ENCODE measurements at regions not wholly inside any gene's neighbourhood (a gene's known extent, or its start where the extent isn't known, plus 50 kb on each side); places are given as distances from the start of the nearest gene placed in this dataset.

GRCh38 chr21:27047283-27047657, 80.4 kb upstream of the ADAMTS5 start:
- DNase-seq (ENCODE audit: low read depth): peak; percentile 47
- no peak overlapping the region for H3K4me3 ChIP-seq (ENCODE audit: low read depth, low read length)
- no peak for TF ChIP-seq CTCF (conservative IDR thresholded peaks at IDR 0.05; ENCODE audit: low read depth, low read length)

GRCh38 chr21:27045281-27045985, 78.5 kb upstream of the ADAMTS5 start:
- no peak for DNase-seq (ENCODE audit: low read depth)
- TF ChIP-seq CTCF (conservative IDR thresholded peaks at IDR 0.05; ENCODE audit: low read depth, low read length): no peak
- H3K4me3 ChIP-seq (ENCODE audit: low read depth, low read length): no peak overlapping the region

- no peak for DNase-seq (ENCODE audit: low read depth)
- TF ChIP-seq CTCF (conservative IDR thresholded peaks at IDR 0.05; ENCODE audit: low read depth, low read length): no peak
- H3K4me3 ChIP-seq (ENCODE audit: low read depth, low read length): no peak overlapping the region
Observed at GRCh38 chr21:27043377-27043776, 76.5 kb upstream of the ADAMTS5 start.

- no peak for TF ChIP-seq CTCF (conservative IDR thresholded peaks at IDR 0.05; ENCODE audit: low read depth, low read length)
- no peak for DNase-seq (ENCODE audit: low read depth)
- H3K4me3 ChIP-seq (ENCODE audit: low read depth, low read length): no peak overlapping the region
Observed at GRCh38 chr21:27040738-27041469, 74.0 kb upstream of the ADAMTS5 start.

GRCh38 chr21:27036736-27037301, 69.9 kb upstream of the ADAMTS5 start:
- DNase-seq (ENCODE audit: low read depth): no peak
- H3K4me3 ChIP-seq (ENCODE audit: low read depth, low read length): no peak overlapping the region
- no peak for TF ChIP-seq CTCF (conservative IDR thresholded peaks at IDR 0.05; ENCODE audit: low read depth, low read length)

GRCh38 chr21:27035791-27036190, 68.9 kb upstream of the ADAMTS5 start:
- no peak overlapping the region for H3K4me3 ChIP-seq (ENCODE audit: low read depth, low read length)
- no peak for DNase-seq (ENCODE audit: low read depth)
- TF ChIP-seq CTCF (conservative IDR thresholded peaks at IDR 0.05; ENCODE audit: low read depth, low read length): no peak

Measured in choroid plexus epithelial cell (primary cell).